Chondrocyte (in vitro differentiated cells): ENCODE measurements at regions not wholly inside any gene's neighbourhood (a gene's known extent, or its start where the extent isn't known, plus 50 kb on each side); places are given as distances from the start of the nearest gene placed in this dataset.

Source experiments
- DNase-seq: peaks from one replicate; pipeline ENCODE4 v3.0.0; 2021; ENCODE audit warnings: mixed read lengths, low spot score
- H3K27ac Mint-ChIP-seq: one replicate; pipeline ENCODE4 v1.8.0; 2021; ENCODE audit warnings: mild to moderate bottlenecking, moderate library complexity, mixed read lengths; ENCODE audit not compliant: unreplicated experiment
- H3K27me3 Mint-ChIP-seq: 2 replicates; pipeline ENCODE4 v1.8.0; 2021; ENCODE audit warnings: low read depth, mixed read lengths
- H3K36me3 Mint-ChIP-seq: 2 replicates; pipeline ENCODE4 v1.8.0; 2021; ENCODE audit warnings: low read depth, mixed read lengths
- H3K4me1 Mint-ChIP-seq: 2 replicates; pipeline ENCODE4 v1.8.0; 2021; ENCODE audit warnings: low read depth, mild to moderate bottlenecking, mixed read lengths
- H3K4me3 Mint-ChIP-seq: one replicate; pipeline ENCODE4 v1.8.0; 2021; ENCODE audit warnings: mild to moderate bottlenecking, moderate library complexity, mixed read lengths; ENCODE audit not compliant: unreplicated experiment
- H3K9me3 Mint-ChIP-seq: 2 replicates; pipeline ENCODE4 v1.8.0; 2021; ENCODE audit warnings: low read depth, mixed read lengths
- TF ChIP-seq, protein P1 (sequence below): fragments of 200-600 bp; sonication (generic); IDR thresholded peaks from 2 replicates; pipeline ENCODE4 v1.5.0; 2021; ENCODE audit warnings: antibody characterized with exemption, mild to moderate bottlenecking, moderate library complexity

- Mint-ChIP-seq H3K36me3 (no peaks in the 10 kb centered on the region), H3K4me3 (no peak overlapping the region), H3K27ac (peak overlapping the region; percentile 87), H3K9me3 (peaks cover 5% of the 10 kb centered on the region), H3K27me3 (no peaks in the 10 kb centered on the region), H3K4me1 (peaks cover 69% of the 10 kb centered on the region)
- TF ChIP-seq, protein P1, sequence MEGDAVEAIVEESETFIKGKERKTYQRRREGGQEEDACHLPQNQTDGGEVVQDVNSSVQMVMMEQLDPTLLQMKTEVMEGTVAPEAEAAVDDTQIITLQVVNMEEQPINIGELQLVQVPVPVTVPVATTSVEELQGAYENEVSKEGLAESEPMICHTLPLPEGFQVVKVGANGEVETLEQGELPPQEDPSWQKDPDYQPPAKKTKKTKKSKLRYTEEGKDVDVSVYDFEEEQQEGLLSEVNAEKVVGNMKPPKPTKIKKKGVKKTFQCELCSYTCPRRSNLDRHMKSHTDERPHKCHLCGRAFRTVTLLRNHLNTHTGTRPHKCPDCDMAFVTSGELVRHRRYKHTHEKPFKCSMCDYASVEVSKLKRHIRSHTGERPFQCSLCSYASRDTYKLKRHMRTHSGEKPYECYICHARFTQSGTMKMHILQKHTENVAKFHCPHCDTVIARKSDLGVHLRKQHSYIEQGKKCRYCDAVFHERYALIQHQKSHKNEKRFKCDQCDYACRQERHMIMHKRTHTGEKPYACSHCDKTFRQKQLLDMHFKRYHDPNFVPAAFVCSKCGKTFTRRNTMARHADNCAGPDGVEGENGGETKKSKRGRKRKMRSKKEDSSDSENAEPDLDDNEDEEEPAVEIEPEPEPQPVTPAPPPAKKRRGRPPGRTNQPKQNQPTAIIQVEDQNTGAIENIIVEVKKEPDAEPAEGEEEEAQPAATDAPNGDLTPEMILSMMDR, result no peak
- no peak for DNase-seq
Measured at GRCh38 chr3:132784502-132785025, 62.4 kb upstream of the NPHP3 start.

DNA sequence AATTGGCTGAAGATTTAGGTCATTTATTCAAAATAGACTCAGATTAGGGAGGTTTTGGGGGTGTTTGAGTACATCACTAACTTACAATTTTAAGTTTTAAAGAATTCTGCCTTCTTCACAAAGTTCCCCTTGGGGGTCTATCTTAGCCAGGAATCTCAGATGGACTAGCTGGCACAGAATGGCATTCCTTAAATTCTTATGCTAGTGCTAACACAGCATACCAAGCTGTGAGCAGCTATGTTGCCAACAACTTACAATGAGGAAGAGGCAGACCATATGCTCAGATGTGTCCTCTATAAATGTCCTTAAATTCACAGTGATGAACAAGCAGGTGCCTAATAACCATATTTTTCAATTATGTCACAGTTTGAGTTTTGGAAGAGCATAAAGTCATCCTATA, 60.9 kb upstream of the NPHP3 start:
- Mint-ChIP-seq H3K36me3 (no peaks in the 10 kb centered on the region), H3K27me3 (no peaks in the 10 kb centered on the region), H3K4me1 (peaks cover 56% of the 10 kb centered on the region), H3K27ac (peak overlapping the region; percentile 69), H3K4me3 (no peak overlapping the region), H3K9me3 (peaks cover 5% of the 10 kb centered on the region)
- no peak for DNase-seq
- TF ChIP-seq, protein P1, result no peak

- TF ChIP-seq, protein P1, result no peak
Measured at GRCh38 chr3:132781922-132782321, 59.7 kb upstream of the NPHP3 start.

DNA sequence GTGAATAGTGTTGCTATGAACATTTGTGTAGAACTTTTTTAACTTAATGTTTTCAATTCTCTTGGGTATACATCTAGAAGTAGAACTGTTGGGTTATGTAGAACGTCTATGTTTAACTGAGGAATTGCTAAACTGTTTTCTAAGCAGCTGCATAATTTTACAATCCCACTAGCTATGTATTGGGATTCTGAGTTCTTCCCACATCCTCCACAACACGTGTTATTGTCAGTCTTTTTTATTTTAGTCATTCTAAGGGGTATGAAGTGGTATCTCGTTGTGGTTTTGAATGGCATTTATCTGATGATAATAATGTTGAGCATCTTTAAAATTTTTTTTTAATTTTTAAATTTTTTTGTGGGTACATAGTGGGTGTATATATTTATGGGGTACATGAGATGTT, 55.0 kb upstream of the NPHP3 start:
- H3K4me1 Mint-ChIP-seq, result peaks cover 3% of the 10 kb centered on the region
- no peak for DNase-seq
- TF ChIP-seq, protein P1, result no peak
- no peaks in the 10 kb centered on the region for H3K9me3 Mint-ChIP-seq
- no peaks in the 10 kb centered on the region for H3K36me3 Mint-ChIP-seq
- no peak overlapping the region for H3K4me3 Mint-ChIP-seq
- H3K27me3 Mint-ChIP-seq, result no peaks in the 10 kb centered on the region
- H3K27ac Mint-ChIP-seq, result no peak overlapping the region

More at GRCh38 chr3:132781922-132782321, 59.7 kb upstream of the NPHP3 start:
- H3K4me3 Mint-ChIP-seq, result no peak overlapping the region
- H3K27ac Mint-ChIP-seq, result no peak overlapping the region
- no peak for DNase-seq
- peaks cover 44% of the 10 kb centered on the region for H3K4me1 Mint-ChIP-seq
- H3K27me3 Mint-ChIP-seq, result no peaks in the 10 kb centered on the region
- peaks cover 5% of the 10 kb centered on the region for H3K9me3 Mint-ChIP-seq
- H3K36me3 Mint-ChIP-seq, result no peaks in the 10 kb centered on the region

- no peak overlapping the region for H3K27ac Mint-ChIP-seq
- H3K4me1 Mint-ChIP-seq, result peaks cover 8% of the 10 kb centered on the region
Measured at GRCh38 chr3:132773071-132773619, 50.9 kb upstream of the NPHP3 start.

More at GRCh38 chr3:132773071-132773619, 50.9 kb upstream of the NPHP3 start:
- TF ChIP-seq, protein P1, result no peak
- DNase-seq, result no peak
- Mint-ChIP-seq H3K4me3 (no peak overlapping the region), H3K9me3 (peaks cover 3% of the 10 kb centered on the region), H3K27me3 (no peaks in the 10 kb centered on the region), H3K36me3 (no peaks in the 10 kb centered on the region)
